MM.1S (cell line): ENCODE measurements at regions not wholly inside any gene's neighbourhood (a gene's known extent, or its start where the extent isn't known, plus 50 kb on each side); places are given as distances from the start of the nearest gene placed in this dataset.

Experiments
- EZH2 ChIP-seq: fragments of 300-600 bp; sonication (generic); optimal IDR thresholded peaks from 2 replicates; pipeline ENCODE3; 2017; ENCODE audit warnings: low read depth, mild to moderate bottlenecking, antibody characterized with exemption, low read length, mixed read lengths
- TF ChIP-seq, protein P1 (sequence below): fragments of 300-600 bp; sonication (generic); IDR thresholded peaks from 2 replicates; pipeline ENCODE4 v1.5.1; 2016; ENCODE audit warnings: antibody characterized with exemption, low read length, mixed read lengths

DNA sequence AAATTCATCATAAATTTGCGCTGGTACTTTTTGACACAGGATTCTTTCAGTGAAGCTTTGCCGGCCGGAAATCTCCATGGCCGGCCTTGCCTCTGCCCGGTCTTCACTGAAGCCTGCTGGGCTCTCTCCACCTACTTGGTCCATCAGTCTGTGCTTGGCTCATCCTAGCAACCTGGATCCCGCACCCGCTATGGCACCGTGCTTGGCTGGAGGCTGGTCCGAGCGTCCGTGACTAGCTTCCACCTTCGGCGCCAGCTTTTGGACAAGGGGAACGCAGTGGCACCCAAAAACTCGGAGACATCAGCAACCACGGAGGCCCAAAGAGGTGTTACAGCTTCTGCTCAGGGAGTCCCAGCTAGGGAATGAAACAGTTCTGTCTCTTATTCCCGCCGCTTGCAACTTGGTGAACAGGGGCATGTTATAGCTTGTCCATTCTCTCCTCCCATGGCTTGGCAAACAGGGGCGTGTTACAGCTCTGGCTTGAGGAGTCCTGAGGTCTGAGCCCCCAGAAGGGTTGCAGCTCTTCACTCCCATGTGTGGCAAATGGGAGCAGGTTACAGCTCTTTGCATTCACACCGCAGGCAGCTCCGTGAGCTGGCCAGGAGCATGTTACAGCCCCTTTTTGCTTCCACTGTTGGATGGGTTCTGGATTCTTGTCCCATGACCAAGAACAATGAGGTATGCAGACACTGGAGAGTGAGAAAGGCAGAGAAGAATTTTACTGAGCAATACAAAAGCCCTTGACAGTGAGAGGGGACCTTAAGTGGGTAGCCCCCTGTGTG lies 204.2 kb downstream of the DIPK2A start:
- TF ChIP-seq, protein P1, sequence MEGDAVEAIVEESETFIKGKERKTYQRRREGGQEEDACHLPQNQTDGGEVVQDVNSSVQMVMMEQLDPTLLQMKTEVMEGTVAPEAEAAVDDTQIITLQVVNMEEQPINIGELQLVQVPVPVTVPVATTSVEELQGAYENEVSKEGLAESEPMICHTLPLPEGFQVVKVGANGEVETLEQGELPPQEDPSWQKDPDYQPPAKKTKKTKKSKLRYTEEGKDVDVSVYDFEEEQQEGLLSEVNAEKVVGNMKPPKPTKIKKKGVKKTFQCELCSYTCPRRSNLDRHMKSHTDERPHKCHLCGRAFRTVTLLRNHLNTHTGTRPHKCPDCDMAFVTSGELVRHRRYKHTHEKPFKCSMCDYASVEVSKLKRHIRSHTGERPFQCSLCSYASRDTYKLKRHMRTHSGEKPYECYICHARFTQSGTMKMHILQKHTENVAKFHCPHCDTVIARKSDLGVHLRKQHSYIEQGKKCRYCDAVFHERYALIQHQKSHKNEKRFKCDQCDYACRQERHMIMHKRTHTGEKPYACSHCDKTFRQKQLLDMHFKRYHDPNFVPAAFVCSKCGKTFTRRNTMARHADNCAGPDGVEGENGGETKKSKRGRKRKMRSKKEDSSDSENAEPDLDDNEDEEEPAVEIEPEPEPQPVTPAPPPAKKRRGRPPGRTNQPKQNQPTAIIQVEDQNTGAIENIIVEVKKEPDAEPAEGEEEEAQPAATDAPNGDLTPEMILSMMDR: no peak
- no peak for TF ChIP-seq EZH2
